ENCODE measurements at regions not wholly inside any gene's neighbourhood (a gene's known extent, or its start where the extent isn't known, plus 50 kb on each side); places are given as distances from the start of the nearest gene placed in this dataset.

DNA sequence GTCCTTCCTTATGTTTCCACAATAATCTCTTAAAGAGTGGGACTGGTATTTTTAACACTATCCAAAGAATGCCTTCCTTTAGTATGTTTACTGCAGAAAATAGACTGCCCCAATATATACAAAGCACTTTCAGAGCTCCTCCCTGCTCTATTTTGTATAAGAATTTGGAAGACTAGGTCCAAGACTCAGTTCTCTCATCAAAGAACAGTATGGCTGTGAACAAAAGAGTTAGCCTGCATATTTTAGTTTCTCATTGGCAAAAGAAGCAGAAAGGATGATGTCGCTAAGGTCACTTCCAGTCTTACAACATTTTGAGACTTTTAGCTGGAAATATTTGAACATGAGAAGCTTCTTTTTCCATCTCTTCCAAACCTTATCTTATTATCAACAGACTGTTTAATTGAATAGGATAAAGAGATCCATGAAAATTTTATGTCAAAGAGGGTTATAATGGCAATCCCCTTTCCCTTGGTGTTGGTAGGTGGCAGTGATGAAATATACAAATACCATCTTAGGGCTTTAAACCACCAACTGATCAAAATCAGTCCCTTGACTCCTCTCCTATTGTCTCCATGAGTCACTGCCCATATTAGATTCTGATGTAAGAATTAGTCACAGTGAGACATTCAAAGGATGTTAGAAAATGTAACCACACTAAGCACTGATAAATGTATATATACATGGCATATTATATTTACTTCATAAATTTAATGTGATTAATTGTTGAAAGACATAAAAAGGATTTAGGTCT lies 266.9 kb upstream of the DSEL start:
- TF ChIP-seq CREB1 (IDR thresholded peaks at IDR 0.05; ENCODE audit: low read depth) (no peak), TEAD4 (IDR thresholded peaks at IDR 0.05) (no peak), TCF12 (IDR thresholded peaks at IDR 0.05; ENCODE audit: low read depth) (no peak), ZBTB7A (IDR thresholded peaks at IDR 0.05; ENCODE audit: low read depth) (no peak), NFIC (IDR thresholded peaks at IDR 0.05) (no peak), CEBPB (IDR thresholded peaks at IDR 0.05) (no peak)
- TF ChIP-seq, protein P1, sequence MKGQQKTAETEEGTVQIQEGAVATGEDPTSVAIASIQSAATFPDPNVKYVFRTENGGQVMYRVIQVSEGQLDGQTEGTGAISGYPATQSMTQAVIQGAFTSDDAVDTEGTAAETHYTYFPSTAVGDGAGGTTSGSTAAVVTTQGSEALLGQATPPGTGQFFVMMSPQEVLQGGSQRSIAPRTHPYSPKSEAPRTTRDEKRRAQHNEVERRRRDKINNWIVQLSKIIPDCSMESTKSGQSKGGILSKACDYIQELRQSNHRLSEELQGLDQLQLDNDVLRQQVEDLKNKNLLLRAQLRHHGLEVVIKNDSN (IDR thresholded peaks at IDR 0.05) = no peak
- TF ChIP-seq, protein P2, sequence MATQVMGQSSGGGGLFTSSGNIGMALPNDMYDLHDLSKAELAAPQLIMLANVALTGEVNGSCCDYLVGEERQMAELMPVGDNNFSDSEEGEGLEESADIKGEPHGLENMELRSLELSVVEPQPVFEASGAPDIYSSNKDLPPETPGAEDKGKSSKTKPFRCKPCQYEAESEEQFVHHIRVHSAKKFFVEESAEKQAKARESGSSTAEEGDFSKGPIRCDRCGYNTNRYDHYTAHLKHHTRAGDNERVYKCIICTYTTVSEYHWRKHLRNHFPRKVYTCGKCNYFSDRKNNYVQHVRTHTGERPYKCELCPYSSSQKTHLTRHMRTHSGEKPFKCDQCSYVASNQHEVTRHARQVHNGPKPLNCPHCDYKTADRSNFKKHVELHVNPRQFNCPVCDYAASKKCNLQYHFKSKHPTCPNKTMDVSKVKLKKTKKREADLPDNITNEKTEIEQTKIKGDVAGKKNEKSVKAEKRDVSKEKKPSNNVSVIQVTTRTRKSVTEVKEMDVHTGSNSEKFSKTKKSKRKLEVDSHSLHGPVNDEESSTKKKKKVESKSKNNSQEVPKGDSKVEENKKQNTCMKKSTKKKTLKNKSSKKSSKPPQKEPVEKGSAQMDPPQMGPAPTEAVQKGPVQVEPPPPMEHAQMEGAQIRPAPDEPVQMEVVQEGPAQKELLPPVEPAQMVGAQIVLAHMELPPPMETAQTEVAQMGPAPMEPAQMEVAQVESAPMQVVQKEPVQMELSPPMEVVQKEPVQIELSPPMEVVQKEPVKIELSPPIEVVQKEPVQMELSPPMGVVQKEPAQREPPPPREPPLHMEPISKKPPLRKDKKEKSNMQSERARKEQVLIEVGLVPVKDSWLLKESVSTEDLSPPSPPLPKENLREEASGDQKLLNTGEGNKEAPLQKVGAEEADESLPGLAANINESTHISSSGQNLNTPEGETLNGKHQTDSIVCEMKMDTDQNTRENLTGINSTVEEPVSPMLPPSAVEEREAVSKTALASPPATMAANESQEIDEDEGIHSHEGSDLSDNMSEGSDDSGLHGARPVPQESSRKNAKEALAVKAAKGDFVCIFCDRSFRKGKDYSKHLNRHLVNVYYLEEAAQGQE (IDR thresholded peaks at IDR 0.05; ENCODE audit: low read depth) = no peak

DNA sequence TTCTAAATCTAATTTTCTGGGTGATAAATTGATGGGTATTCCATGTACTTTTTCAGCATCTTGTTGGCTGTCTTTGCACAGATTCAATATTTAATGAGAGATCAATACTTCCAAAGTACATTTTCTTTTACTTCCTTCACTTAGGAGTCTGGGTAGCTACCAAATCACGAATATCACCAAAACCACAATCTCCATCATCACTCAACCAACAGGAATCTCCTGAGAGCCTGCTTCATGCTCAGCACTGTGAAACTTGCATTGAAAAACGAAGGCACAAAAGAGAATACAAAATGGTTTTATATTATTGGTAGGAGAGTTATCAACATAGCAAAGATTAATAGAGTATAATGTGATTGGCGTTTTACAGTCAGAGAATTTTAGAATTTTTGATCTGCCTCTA lies 261.5 kb upstream of the DSEL start:
- TF ChIP-seq FOXM1 (IDR thresholded peaks at IDR 0.05; ENCODE audit: borderline replicate concordance, low read depth) = no peak

DNA sequence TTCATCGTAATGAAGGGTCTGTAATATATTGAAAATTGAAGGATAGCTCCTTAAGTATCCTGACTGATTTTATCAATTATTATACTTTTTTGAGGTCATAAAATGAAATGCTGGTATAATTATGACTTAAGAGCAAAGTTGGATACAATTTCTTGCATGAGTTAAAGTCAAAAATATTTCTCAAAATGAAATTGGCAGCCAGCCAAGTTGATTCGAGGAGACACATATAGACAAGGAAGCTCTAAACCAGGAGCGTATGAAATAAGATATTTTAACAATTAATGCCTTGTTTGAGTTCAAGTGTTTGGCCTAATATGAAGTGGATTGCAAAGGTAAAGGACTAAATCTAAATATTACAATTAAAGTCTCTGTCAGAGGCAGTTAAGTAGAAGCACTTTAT lies 260.4 kb upstream of the DSEL start:
- TF ChIP-seq FOXM1 (IDR thresholded peaks at IDR 0.05; ENCODE audit: borderline replicate concordance, low read depth) (no peak), NFIC (IDR thresholded peaks at IDR 0.05) (peak; percentile 59)

DNA sequence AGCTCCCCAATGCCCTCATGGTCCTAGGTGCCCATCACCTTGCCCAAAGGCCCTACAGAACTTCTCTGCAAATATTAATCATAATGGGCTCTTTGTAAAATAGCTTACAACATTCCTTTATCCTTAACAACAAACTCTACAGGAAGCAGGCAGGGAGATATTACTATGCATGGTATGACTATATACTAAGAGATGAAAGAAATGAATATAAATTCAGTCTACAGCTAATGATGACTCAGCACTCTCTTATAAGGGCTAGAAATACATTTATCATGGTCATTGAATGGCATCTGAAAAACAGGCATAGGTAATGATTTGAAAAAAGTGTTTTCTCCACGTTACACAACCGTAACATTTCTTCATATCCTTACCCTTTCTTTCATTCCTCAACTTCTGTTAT lies 254.8 kb upstream of the DSEL start:
- TF ChIP-seq NFIC (IDR thresholded peaks at IDR 0.05) (no peak), RAD21 (IDR thresholded peaks at IDR 0.05; ENCODE audit: low read depth) (no peak), EGR1 (IDR thresholded peaks at IDR 0.05) (no peak), TAF1 (IDR thresholded peaks at IDR 0.05; ENCODE audit: low read depth) (no peak), YY1 (IDR thresholded peaks at IDR 0.05; ENCODE audit: low read depth) (no peak), CEBPB (IDR thresholded peaks at IDR 0.05) (no peak), FOXM1 (IDR thresholded peaks at IDR 0.05; ENCODE audit: borderline replicate concordance, low read depth) (no peak), TEAD4 (IDR thresholded peaks at IDR 0.05) (no peak), CREB1 (IDR thresholded peaks at IDR 0.05; ENCODE audit: low read depth) (no peak), EP300 (IDR thresholded peaks at IDR 0.05; ENCODE audit: borderline replicate concordance) (no peak), ZBTB7A (IDR thresholded peaks at IDR 0.05; ENCODE audit: low read depth) (no peak), TCF12 (IDR thresholded peaks at IDR 0.05; ENCODE audit: low read depth) (no peak)
- TF ChIP-seq, protein P1 (IDR thresholded peaks at IDR 0.05) = no peak
- TF ChIP-seq, protein P2 (IDR thresholded peaks at IDR 0.05; ENCODE audit: low read depth) = no peak
- TF ChIP-seq, protein P3, sequence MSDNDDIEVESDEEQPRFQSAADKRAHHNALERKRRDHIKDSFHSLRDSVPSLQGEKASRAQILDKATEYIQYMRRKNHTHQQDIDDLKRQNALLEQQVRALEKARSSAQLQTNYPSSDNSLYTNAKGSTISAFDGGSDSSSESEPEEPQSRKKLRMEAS (IDR thresholded peaks at IDR 0.05) = no peak

DNA sequence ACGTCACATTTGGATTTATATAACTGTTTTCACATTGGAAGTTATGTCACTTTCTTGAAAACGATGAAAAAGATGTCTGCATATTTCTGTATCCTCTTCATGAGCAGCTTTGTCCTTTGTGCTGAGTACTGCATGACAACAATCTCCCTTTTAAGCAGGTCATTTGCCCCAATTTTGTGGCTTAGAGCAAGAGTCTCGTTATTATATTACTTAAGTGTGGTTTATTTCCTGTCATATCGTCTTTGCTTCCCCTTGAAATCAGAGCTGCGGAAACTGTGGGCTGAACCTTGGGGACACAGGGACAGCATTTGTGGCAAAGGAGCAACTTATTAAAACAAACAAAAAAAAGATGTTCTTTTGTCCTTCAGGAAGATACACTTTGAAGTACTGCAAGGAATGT lies 254.0 kb upstream of the DSEL start:
- TF ChIP-seq, protein P1 (IDR thresholded peaks at IDR 0.05) = no peak
- TF ChIP-seq NFIC (IDR thresholded peaks at IDR 0.05) = no peak
- TF ChIP-seq, protein P2 (IDR thresholded peaks at IDR 0.05; ENCODE audit: low read depth) = no peak
- TF ChIP-seq FOXM1 (IDR thresholded peaks at IDR 0.05; ENCODE audit: borderline replicate concordance, low read depth) = no peak
- no peak for TF ChIP-seq RAD21 (IDR thresholded peaks at IDR 0.05; ENCODE audit: low read depth)
- no peak for TF ChIP-seq EP300 (IDR thresholded peaks at IDR 0.05; ENCODE audit: borderline replicate concordance)
- TF ChIP-seq, protein P3 (IDR thresholded peaks at IDR 0.05) = no peak
- TF ChIP-seq TEAD4 (IDR thresholded peaks at IDR 0.05) = no peak
- TF ChIP-seq TCF12 (IDR thresholded peaks at IDR 0.05; ENCODE audit: low read depth) = no peak
- no peak for TF ChIP-seq ZBTB7A (IDR thresholded peaks at IDR 0.05; ENCODE audit: low read depth)
- no peak for TF ChIP-seq CEBPB (IDR thresholded peaks at IDR 0.05)
- TF ChIP-seq EGR1 (IDR thresholded peaks at IDR 0.05) = no peak
- TF ChIP-seq CREB1 (IDR thresholded peaks at IDR 0.05; ENCODE audit: low read depth) = no peak
- TF ChIP-seq YY1 (IDR thresholded peaks at IDR 0.05; ENCODE audit: low read depth) = no peak
- TF ChIP-seq TAF1 (IDR thresholded peaks at IDR 0.05; ENCODE audit: low read depth) = no peak

All from Ishikawa (cell line).